HG02943 (cell line): ENCODE measurements at regions not wholly inside any gene's neighbourhood (a gene's known extent, or its start where the extent isn't known, plus 50 kb on each side); places are given as distances from the start of the nearest gene placed in this dataset.

Source experiments
- ATAC-seq: cut with Tn5 transposase; IDR thresholded peaks from one replicate; pipeline ENCODE4 v1.9.1; 2021; ENCODE audit warnings: mild to moderate bottlenecking, low read depth, moderate library complexity; ENCODE audit not compliant: unreplicated experiment

- ATAC-seq = no peak
These were observed 98.4 kb upstream of the HABP2 start for GRCh38 chr10:113454341-113455061.

DNA sequence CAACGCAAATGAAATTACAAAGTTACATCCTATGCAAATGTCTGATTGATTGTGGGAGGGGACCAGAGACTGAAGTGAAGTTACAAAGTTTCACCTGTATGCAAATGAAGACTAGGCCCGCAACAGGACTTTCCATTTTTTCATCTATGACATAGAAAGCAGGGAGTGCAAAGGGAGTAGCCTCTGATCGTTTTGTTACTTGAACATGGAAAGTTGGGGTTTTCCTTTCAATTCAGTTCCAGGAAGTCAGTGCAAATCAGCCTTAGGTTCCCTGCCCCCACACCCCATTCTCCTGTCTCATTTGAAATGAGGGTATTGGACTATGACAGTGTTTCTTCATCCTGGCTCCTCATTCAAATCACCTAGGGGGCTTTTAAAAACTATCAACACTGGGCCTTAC is 96.9 kb upstream of the HABP2 start:
- no peak for ATAC-seq

DNA sequence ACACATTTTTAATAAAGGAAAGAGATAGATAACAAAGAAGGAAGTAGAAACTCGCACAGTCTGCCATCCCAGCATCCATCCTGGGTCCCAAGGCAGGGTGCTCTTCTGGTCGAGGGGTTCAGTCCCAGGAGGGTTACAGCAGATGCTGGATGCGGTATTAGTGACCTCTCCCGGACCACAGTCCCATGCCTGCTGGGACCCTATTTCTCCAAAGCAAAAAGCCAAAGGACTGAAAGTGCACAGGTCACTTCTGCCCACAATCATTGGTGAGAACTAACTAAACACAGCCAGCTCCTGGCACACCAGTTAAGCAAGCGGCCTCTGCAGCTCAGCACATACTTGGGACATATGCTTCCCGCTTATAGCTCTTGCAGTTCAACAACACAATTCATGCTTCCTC is 96.1 kb upstream of the HABP2 start:
- ATAC-seq = no peak

DNA sequence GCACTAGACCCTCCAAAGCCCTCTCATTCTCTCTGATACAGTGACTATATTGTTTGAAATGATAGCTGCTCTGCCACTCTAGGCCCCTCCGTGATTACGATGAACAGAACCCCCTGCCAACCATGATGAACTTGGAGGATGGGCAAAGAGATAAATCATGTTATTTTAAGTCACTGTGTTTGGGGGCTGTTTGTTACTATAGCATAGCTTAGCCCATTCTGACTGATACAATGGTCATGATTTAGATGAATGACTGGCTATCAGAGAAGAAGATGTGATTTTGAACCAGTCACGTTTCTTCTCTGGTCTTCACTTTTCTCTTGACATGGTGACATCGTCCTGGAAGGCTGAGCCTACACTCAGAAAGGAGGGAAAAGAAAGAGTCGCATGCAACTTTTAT is 95.4 kb upstream of the HABP2 start:
- ATAC-seq = no peak

DNA sequence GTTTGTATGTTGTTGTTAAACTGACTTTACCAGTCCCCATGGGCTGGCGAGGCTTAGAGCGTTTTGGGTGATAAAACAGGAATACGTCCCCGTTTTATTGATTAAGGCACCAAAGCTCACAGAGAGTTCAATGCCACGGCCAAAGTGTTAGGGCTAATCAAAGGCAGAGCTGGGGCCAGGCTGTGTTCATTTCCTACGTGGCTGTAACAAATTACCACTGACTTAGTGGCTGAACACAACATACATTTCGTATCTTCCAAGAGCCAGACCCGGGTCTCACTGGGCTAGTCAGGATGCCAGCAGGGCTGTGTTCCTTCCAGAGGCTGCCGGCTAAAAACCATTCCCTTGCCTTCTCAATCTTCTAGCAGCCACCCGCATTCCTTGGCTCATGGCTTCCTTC is 94.4 kb upstream of the HABP2 start:
- ATAC-seq = no peak

- ATAC-seq = no peak
These were observed 93.9 kb upstream of the HABP2 start for GRCh38 chr10:113458944-113459343.

GRCh38 chr10:113459626-113460280 is 93.1 kb upstream of the HABP2 start:
- ATAC-seq = no peak

DNA sequence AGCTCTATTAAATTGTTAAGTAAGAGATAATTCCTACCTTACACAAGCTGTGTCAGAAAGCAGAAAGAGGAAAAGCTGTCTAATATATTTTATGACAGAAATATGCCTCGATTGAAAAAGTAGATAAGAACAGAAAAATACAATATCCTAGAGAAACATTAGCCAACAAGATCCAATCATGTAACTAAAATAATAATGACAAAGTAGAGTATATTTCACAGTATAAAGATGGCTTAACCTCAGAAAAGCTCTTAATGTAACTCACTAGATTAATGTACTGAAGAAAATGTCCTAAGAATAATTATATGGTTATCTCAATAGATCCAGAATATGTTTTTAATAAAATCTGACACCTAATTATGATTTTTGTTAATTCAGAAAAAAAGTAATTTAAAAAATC is 89.8 kb upstream of the HABP2 start:
- no peak for ATAC-seq

GRCh38 chr10:113463777-113464176 is 89.1 kb upstream of the HABP2 start:
- no peak for ATAC-seq

GRCh38 chr10:113469796-113470195 is 83.1 kb upstream of the HABP2 start:
- no peak for ATAC-seq

DNA sequence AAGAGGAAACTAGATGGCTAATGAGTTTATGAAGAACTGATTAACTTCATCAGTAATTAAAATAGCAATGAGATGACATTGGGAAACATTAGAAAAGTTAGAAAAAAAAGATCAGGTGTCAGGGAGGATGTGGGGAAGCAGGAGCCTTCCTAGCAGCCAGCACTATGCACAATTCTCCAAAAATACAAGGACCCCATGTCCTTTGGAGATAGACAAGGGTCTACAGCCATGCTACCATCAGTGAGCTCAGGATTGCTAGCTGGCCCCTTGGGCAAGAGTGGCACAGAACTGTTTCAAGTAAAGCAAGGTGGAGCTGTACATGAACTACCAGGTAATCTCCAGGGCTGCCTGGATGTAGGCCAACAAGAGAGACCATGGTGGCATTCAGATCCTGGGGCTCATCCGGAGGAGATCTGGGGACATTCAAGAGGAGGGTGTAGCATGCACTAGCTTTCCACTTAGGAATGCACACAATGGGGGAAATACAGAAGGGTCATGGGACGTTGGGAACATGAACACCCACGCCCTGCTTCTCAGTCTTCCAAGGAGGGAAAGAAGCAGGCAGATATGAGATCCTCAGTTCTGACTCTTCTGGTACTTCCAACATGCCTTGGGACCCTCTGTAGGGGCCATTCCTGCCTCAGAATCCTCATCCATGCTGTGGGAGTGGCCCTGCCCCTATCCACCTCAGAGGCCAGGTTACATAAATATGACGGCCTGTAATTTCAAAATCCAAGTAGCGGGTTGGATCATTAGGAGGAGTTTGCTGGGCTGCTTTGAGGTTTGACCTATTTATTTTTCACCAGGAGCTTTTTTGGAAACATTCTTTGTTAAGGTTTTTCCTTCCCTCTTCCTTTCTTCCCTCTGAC is 82.2 kb upstream of the HABP2 start:
- no peak for ATAC-seq

DNA sequence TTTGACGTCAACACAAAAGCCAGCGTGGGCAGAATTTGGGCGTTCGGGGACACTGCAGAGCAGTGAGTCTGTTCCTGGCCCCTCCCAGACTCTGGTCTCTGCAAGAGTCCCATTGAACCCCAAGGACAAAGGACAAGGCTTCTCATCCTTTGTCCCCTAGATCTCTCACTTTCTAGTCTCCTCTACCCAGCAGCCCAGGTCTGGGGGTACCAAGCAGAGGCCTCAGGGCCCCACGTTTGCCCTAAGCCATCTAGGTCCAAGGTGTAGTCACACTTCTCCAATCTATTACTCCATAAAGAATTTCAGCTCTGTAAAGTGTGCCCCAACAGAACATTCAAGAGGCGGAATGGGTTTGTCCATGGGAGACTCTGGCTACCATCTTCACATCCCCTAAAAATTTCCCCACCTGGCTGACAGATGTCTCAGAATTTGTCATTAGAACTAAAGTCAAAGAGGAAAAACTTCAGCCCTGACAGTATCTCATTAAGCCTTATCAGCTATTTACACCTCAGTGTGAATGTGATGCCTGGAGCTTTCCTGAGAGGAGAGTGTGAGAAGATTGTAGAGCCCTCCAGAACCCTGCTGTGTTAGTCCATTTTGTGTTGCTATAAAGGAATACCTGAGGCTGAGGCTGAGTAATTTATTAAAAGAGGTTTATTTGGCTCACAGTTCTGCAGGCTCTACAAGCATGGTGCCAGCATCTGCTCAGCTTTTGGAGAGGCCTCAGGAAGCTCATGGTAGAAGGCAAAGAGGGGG is 81.4 kb upstream of the HABP2 start:
- no peak for ATAC-seq

DNA sequence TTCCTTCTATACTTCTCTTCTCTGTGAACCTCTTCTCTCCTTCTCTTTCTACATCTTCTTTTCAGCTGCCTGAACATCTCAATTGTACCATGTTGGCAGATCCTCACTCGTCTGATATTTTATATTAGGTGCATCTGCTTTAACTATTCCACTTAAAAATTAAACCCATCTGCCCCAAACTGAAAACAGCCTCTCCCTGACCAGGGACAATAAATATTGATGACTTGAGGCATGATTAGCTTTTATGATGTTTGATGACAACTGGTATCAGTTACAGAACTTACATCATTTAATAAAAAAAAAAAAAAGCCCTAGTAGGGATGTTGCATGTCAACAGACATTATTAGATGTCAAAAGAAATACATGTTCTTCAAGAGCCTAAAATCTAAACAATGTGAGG is 79.8 kb upstream of the HABP2 start:
- no peak for ATAC-seq

- no peak for ATAC-seq
These were observed 79.0 kb upstream of the HABP2 start for GRCh38 chr10:113473851-113474250.

- ATAC-seq = no peak
These were observed 78.1 kb upstream of the HABP2 start for GRCh38 chr10:113474752-113475151.

DNA sequence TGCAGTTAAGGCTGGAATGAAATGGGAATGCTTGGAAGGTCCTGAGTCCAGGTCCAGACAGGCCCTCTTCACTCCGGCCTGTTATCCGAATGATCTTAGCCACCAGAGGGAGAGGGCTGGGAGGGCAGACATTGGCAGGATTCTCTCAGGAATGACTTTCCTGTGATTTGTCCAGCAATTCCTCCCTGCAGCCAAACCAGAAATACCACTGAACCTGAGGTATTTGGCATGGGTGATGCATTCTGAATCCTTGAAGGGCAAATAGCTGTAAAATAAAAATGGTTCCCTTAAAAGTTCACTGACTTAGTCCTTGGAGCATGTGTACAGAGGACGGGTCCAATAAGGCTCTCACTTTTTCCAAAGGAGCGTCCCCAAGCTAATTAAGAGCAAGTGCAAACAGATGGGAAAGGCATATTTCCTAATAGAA is 77.5 kb upstream of the HABP2 start:
- ATAC-seq = no peak

DNA sequence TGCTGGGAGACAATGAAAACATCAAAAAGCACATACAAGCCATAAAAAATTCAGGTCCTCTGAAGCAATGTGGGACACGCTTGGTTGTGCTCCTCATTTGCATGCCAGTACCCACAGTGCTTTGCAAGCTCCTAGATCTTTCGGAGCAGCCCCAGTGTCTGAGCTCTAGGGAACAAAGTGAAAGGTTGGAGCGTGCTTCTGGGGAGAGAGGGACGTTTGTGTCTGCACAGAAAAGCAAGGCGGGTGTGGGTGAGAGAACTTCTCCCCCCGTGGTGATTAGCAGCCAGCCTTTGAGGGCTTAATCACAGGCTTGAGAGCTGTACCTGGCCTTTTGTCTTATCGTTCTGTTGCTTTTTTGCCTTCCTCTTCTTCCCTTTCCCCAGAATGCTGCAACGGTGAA is 76.7 kb upstream of the HABP2 start:
- no peak for ATAC-seq

- no peak for ATAC-seq
These were observed 76.2 kb upstream of the HABP2 start for GRCh38 chr10:113476673-113477072.

DNA sequence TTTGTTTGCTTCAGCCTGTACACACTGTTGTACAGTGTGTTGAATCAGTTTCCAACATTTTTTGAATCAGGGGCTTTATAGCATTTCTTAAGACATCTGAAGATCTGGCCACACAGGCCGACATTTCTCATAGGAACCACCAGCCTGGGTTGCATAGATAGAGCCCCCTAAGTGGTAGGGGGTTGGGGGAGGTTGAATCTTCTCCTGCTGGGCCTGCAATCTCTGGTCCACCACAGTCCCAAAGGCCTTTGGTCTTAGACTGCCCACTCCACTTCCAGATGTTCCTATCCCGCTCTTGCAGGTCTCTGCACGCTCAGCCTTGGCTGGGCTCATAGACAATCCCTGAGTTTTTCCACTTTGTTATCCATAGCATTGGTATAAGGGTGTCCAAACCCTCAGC is 75.4 kb upstream of the HABP2 start:
- no peak for ATAC-seq

GRCh38 chr10:113479346-113480080 is 73.3 kb upstream of the HABP2 start:
- ATAC-seq = no peak
